NCI-H187 (cell line): ENCODE measurements at regions not wholly inside any gene's neighbourhood (a gene's known extent, or its start where the extent isn't known, plus 50 kb on each side); places are given as distances from the start of the nearest gene placed in this dataset.
"Not testable (repeated sequence)": the region's sequence is repeated elsewhere in the genome, so short reads cannot be mapped to it uniquely, and the experiment has no call there.

ENCODE experiments used
- DNase-seq, 2 experiments: peaks; one replicate each; lab custom pipeline; 2025; lab: John Stamatoyannopoulos, UW

GRCh38 chr2:12879649-12880048 lies 162.9 kb downstream of the TRIB2 start:
- DNase-seq, result no peak

- DNase-seq, result no peak
These were observed 165.2 kb downstream of the TRIB2 start for GRCh38 chr2:12881952-12882351.

- DNase-seq, result no peak
These were observed 165.7 kb downstream of the TRIB2 start for GRCh38 chr2:12882393-12882792.

GRCh38 chr2:12883906-12884305 lies 167.2 kb downstream of the TRIB2 start:
- DNase-seq, result no peak

DNA sequence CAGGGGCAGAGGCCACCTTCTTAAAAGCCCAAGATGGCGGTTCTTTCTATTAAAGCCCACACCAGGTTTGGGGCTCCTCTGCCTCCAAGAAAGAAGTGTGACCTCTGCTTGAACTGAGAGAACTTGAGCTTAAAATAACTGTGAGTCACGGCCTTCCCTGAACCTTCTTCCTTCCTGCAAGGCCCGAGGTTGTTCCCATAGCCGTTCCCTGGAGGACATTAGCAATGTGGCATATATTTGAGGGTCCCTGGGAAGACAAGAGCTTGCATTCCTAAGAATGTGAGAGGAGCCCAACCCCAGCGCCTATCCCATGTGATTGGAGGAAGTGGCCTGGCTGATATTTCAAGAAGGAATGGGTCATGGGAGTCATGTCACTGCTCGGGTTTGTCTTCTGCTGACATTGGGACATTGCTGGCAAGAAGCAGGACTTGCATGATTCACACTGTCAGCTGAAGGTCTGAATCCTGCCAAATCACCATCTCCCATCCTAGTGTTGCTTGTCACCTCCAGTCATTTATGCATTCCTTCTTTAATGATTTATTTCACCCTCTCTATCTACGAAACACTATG lies 168.1 kb downstream of the TRIB2 start:
- no peak for DNase-seq

GRCh38 chr2:12890066-12890465 lies 173.3 kb downstream of the TRIB2 start:
- no peak for DNase-seq

DNA sequence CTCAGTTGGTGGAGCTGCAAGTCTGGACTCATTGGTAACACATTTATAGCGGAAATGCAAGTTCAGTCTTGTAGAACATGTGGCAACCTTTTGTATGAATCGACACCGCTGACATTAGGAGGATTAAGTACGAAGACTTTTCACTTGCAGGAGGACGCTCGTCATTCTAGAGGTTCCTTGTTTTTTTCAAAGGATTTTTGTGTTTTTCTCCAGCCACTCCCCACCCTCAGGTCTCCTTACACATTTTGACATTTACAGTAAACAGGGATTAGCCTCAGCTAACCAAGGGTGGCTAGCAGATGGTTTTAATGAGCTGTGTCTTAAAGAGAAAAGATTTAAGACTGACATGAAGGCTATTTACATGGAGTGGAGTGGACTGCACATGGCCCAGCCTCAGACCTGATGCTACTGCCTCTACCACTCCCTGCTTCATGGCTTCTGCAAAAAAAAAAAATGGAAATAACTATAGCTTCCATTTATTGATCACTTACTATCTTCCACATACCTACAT lies 173.8 kb downstream of the TRIB2 start:
- no peak for DNase-seq

DNA sequence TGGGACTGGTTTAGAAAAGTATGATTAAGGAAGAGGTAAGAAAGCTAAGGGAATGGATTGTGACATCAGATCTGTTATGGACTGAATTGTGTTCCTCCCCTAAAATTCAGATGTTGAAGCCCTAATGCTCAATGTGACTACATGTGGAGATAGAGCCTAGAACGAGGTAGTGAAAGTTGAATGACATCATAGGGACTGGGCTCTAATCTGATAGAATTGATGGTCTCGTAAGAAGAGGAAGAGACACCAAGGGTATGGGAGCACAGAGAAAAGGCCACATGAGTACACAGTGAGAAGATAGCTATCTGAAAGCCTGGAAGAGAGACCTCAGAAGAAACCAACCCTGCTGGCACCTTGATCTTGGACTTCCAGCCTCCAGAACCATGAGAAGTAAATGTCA lies 178.3 kb downstream of the TRIB2 start:
- DNase-seq, result no peak

DNA sequence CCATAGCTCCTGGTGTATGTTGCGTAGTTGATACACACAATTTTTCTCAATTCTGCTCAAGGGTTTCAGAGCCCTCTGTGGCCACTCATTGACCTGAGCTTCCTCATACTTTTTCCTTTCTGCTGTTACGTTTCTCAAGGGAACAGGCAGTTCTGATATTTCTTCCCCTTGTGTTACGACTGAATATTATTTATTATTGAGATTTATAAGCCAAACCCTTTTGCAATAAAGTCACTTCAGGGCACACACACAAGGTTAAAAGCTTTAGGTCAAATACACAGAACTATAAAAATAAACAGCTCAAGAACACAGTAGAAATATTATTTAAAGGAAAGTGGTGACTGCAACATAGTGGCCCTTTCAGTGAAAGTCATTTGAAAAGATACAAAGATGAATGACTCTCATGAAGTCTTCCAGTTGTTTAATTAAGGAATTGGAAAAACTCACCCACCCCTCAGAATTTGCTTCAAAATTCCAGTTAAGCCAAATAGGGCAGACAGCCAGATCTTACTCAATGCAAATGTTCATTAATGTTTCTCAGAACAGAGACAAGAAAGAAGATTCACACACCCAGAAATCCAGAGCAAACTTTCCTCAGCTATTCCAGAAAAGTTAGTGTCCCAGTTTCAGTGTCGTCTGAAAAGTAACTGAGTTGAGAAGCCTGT lies 179.7 kb downstream of the TRIB2 start:
- DNase-seq, result no peak

DNA sequence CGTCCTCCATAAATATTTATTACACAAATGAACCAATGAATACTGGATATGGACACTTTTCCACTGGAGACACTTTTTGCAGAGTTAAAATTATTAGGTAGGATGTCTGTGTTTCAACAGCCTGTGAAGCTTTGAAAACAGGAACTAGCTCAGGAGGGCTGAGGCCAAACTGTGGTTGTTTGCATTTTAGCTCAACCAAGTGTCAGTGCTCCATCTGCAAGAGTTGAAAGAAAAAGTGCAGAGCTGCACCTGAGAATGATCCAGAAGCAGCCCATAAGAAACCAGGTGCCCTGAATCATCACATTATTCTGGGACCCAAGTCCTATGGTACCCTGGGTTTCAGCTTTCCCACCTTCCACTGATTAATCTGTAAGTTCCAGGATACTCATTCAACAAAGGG lies 180.4 kb downstream of the TRIB2 start:
- DNase-seq, result no peak

DNA sequence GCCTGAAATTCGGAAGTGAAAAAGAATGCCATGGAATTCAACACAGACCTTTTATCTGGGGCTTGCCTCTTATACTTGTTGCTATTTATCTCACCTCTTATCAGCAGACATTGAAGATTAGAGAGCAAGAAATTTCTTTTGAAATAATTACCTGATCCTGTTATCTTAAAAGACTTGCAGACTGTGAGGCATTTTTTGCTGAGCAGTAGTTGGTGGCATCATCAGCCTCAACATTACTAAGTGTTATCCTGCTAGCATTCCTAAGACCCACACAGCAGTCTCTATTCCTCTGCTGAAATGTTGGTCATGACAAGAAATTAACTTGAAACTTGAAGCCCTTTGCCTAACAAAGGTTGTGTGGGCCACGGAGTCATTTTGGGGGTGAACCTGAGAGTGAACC lies 186.5 kb downstream of the TRIB2 start:
- no peak for DNase-seq

DNA sequence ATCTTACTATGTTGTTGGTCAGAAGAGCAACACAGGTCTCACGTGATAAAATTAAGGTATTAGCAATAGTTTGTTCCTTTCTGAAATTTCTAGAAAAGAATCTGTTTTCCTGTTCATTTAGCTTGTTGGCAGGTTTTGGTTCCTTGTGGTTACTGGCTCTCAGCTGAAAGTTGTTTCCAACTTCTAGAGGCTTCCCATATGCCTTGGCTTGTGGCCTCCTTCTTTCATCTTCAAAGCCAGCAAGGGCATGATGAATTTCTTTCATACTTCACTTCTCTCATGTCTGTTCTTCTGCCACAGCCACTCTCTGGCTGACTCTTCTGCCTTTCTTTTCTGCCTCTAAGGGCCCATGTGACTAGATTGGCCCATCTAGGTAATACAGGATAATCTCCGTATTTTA lies 193.7 kb downstream of the TRIB2 start:
- DNase-seq, result no peak

DNA sequence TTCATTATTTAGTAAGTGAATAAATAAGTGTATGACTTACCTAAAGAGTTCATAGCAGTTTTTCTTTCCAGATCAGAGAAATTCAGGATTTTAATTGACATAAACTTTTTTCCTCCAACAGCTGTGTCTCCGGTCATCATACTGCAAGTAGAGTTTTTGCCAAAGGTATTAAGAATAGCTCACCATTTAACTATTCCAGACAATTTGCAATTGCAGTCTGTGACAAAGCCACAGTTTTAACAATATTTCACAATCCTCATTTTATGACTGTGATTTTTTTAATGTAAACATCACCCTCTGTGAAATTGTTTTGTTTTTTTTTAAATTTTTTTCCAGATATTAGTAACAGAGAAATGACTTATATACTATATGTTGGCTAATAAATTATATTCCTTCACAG lies 199.1 kb downstream of the TRIB2 start:
- DNase-seq, result no peak

GRCh38 chr2:12918138-12918834 lies 201.6 kb downstream of the TRIB2 start:
- DNase-seq, result no peak

DNA sequence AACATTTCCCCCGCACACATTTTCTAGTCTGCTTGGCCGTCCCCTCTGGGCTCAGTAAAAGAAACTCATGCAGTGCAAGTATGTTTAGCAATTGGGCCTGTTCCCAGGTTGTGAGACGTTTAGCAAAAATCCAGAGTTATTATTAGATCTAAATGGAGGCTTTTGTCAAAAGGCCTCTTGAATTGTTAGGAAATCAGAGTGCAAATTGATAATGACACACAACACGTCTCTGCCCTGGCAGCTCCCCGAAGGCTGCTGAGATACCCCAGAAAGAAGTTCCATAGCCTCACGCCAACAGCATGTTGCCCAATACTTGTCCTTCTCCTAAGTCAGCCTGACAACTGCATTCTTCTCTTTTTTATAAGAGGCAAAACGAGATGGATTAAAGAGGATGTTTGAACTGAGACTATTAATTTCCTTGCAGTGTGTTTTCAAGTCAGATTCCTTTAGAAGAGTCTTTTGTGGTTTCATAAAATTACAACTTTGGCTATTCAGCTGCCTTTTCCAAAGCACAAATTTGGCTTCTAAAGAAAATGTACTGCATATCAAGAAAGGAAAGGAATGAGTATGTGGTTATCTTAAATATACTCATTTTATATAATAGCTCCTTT lies 202.2 kb downstream of the TRIB2 start:
- no peak for DNase-seq

- DNase-seq, result no peak
These were observed 204.6 kb downstream of the TRIB2 start for GRCh38 chr2:12921321-12921720.

- DNase-seq, result no peak
These were observed 207.3 kb downstream of the TRIB2 start for GRCh38 chr2:12923907-12924610.

GRCh38 chr2:12926641-12927040 lies 209.9 kb downstream of the TRIB2 start:
- DNase-seq, result not testable (repeated sequence)

DNA sequence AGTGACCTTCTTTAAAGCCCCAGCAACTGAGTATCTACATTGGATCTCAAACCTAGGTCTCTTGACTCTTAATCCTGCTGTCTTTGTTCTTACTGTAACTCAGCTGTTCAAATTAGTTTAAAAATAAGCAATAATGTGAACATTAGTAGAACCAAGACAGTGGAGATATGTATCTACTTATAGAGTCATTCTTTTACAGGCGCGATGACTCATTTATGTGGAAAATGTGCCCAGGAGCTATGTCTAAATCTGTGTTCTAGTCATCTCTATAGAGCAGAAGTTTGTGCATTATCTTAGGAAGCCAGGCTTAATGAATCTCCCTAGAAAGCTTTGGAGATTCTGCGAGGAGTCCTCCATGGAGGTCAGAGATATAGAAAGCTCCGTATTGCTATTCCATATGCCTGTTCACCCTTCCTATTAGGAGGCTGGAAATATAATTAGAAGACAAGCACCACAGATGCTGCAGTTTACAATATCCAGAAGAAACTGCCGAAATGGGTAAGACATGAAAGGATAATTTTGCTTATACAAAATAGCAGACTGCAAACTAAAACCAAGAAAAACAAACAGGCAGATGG lies 211.6 kb downstream of the TRIB2 start:
- no peak for DNase-seq

- no peak for DNase-seq
These were observed 212.2 kb downstream of the TRIB2 start for GRCh38 chr2:12928775-12929401.

- no peak for DNase-seq
These were observed 213.0 kb downstream of the TRIB2 start for GRCh38 chr2:12929758-12930157.
